Caco-2 (cell line): ENCODE measurements at regions not wholly inside any gene's neighbourhood (a gene's known extent, or its start where the extent isn't known, plus 50 kb on each side); places are given as distances from the start of the nearest gene placed in this dataset.

Experiments used
- BruUV-seq: library from RNA; stranded (reverse); fragments of 400-500 nt; replicated peaks from 2 replicates; lab custom pipeline; 2021; lab: Mats Ljungman, UMichigan
- CTCF ChIA-PET: fragments of 300-600 bp; sonication (Branson Sonifier 250); formaldehyde crosslinking; loops from one replicate; lab custom pipeline; 2022; ENCODE audit warnings: antibody characterized with exemption; lab: Charles Lee
- POLR2A ChIA-PET: fragments of 300-600 bp; sonication (Branson Sonifier 250); formaldehyde crosslinking; loops from one replicate; lab custom pipeline; 2022; ENCODE audit warnings: antibody characterized with exemption; lab: Charles Lee
- DNase-seq, 2 experiments: peaks; one replicate each; pipeline versions ENCODE4 v3.0.0 to v3.0.0-alpha.2; 2020 to 2022
- H3K27me3 ChIP-seq: replicated peaks from 2 replicates; pipeline ENCODE4 v1.6.0; 2011; ENCODE audit warnings: low read length; ENCODE audit not compliant: control insufficient read depth, insufficient read depth
- H3K36me3 ChIP-seq: 2 replicates; pipeline ENCODE4 v1.5.1; 2011; ENCODE audit warnings: low read length; ENCODE audit not compliant: control insufficient read depth, insufficient read depth
- H3K4me1 ChIP-seq: fragments of 250-450 bp; sonication (Bioruptor Pico); 2 replicates; pipeline ENCODE4 v1.5.1; 2020; ENCODE audit warnings: mild to moderate bottlenecking
- H3K4me3 ChIP-seq: 2 replicates; pipeline ENCODE4 v1.5.1; 2011; ENCODE audit warnings: low read depth, mild to moderate bottlenecking, control low read depth, low read length
- H3K9me3 ChIP-seq: fragments of 250-450 bp; sonication (Bioruptor Pico); 2 replicates; pipeline ENCODE4 v1.5.1; 2020; ENCODE audit warnings: mild to moderate bottlenecking, moderate library complexity
- H3K27ac Mint-ChIP-seq: one replicate; pipeline ENCODE4 v1.8.0; 2022; ENCODE audit warnings: mixed read lengths; ENCODE audit not compliant: unreplicated experiment
- H3K27me3 Mint-ChIP-seq: one replicate; pipeline ENCODE4 v1.8.0; 2022; ENCODE audit warnings: mixed read lengths; ENCODE audit not compliant: insufficient read depth, unreplicated experiment
- H3K36me3 Mint-ChIP-seq: one replicate; pipeline ENCODE4 v1.8.0; 2022; ENCODE audit warnings: mild to moderate bottlenecking, mixed read lengths; ENCODE audit not compliant: insufficient read depth, unreplicated experiment
- H3K4me1 Mint-ChIP-seq: one replicate; pipeline ENCODE4 v1.8.0; 2022; ENCODE audit warnings: low read depth, mixed read lengths; ENCODE audit not compliant: unreplicated experiment
- H3K4me3 Mint-ChIP-seq: one replicate; pipeline ENCODE4 v1.8.0; 2022; ENCODE audit warnings: mild to moderate bottlenecking, moderate library complexity, mixed read lengths; ENCODE audit not compliant: unreplicated experiment
- H3K9me3 Mint-ChIP-seq: one replicate; pipeline ENCODE4 v1.8.0; 2022; ENCODE audit warnings: mixed read lengths; ENCODE audit not compliant: unreplicated experiment
- intact Hi-C: fragments of 100-400 bp; cut with micrococcal nuclease; formaldehyde crosslinking; loops from one replicate; pipeline ENCODE4 v1.10.0; 2022; ENCODE audit not compliant: unreplicated experiment
- TF ChIP-seq, protein P1 (sequence below), 2 experiments: fragments of 200-600 bp in 1 of 2; IDR thresholded peaks; 1 replicate in 1 of 2; 2 replicates in 1 of 2; pipeline versions ENCODE4 v1.5.1 to v1.8.0; 2011 to 2022; ENCODE audit warnings: antibody characterized with exemption in 1 of 2, control low read depth in 1 of 2, inconsistent platforms in 1 of 2, low read depth in 1 of 2, low read length in 1 of 2, mild to moderate bottlenecking in 1 of 2, moderate library complexity in 1 of 2; ENCODE audit not compliant: insufficient read depth in 1 of 2, severe bottlenecking in 1 of 2, unreplicated experiment in 1 of 2

DNA sequence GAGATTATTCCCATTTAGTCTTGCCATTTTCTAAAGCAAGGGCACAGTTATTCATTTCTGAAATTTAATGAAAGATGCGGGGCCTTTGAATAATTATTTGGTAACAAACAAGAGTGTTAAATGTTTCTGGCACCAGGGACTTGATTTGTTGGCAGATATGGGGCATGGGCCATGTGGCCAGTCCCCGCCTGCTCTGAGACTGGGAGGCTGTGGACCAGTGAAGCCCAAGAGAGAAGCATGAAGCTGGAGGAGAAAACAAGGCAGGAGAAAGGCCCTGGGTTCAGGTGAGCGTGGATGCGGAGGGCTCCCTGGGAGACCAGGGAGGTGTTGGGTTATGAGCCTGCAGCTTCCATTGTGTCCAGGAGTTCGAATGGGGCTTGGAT lies 378.5 kb downstream of the TCERG1L start:
- no TSS peak for BruUV-seq
- ChIA-PET POLR2A (no interaction called here), CTCF (no interaction called here)
- no peaks in the 10 kb centered on the region for H3K27me3 ChIP-seq
- DNase-seq, result no peak
- no peak overlapping the region for H3K27ac Mint-ChIP-seq
- no peaks in the 10 kb centered on the region for H3K36me3 ChIP-seq
- TF ChIP-seq, protein P1, sequence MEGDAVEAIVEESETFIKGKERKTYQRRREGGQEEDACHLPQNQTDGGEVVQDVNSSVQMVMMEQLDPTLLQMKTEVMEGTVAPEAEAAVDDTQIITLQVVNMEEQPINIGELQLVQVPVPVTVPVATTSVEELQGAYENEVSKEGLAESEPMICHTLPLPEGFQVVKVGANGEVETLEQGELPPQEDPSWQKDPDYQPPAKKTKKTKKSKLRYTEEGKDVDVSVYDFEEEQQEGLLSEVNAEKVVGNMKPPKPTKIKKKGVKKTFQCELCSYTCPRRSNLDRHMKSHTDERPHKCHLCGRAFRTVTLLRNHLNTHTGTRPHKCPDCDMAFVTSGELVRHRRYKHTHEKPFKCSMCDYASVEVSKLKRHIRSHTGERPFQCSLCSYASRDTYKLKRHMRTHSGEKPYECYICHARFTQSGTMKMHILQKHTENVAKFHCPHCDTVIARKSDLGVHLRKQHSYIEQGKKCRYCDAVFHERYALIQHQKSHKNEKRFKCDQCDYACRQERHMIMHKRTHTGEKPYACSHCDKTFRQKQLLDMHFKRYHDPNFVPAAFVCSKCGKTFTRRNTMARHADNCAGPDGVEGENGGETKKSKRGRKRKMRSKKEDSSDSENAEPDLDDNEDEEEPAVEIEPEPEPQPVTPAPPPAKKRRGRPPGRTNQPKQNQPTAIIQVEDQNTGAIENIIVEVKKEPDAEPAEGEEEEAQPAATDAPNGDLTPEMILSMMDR (IDR thresholded peaks at IDR 0.05; ENCODE audit: insufficient read depth in 1 of 2, low read depth in 1 of 2, low read length in 1 of 2, severe bottlenecking in 1 of 2, unreplicated experiment in 1 of 2), result no peak
- intact Hi-C loops, result no loop called here
- peaks cover 19% of the 10 kb centered on the region for H3K9me3 Mint-ChIP-seq
- no peak overlapping the region for H3K4me3 Mint-ChIP-seq
- no peaks in the 10 kb centered on the region for H3K9me3 ChIP-seq
- H3K4me1 Mint-ChIP-seq, result no peaks in the 10 kb centered on the region
- H3K27me3 Mint-ChIP-seq, result no peaks in the 10 kb centered on the region
- H3K4me1 ChIP-seq, result 0 out of 2 replicates have a peak, but pooled peaks cover 4% of the 10 kb centered on the region
- peaks cover 6% of the 10 kb centered on the region for H3K36me3 Mint-ChIP-seq
- no peak overlapping the region for H3K4me3 ChIP-seq

DNA sequence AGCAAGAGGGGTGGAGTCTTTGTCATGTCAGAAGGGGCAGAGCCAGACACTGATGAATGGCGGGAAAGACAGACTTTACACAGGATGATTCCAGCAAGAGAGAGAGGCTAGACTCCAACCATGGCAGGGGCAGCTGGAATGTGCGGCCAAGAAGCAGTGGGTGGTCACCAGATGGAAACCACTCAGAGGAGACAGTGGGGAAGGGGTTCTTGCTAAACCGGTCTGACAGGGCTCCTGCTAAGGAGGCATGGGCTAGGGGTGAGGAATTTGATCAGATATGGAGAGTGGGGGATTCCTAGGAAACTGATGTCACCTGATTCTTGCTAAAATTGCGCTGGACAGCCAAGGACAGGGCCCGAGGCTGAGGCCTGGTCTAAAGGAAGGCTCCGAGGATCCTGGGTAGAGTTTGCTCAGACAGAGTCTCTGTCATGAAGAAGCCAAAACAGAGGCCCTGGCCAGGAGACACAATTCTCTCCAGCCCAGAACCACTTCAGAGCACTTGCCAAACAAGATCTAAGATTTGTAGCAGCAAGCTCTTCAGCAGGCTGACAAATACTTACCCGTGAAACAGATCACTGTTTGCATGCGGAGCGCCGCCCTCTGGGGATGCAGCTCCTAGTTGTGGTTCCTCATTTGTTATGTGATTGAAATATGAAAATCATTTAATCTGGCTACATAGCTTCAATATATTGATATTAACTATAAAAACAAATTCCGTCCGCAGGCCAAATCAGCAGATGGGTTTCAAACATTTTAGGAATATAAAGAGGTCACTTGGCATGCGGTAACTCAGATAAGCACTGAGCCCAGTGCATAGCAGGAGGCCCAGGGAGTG lies 377.0 kb downstream of the TCERG1L start:
- H3K4me3 Mint-ChIP-seq, result no peak overlapping the region
- CTCF ChIA-PET, result no interaction called here
- BruUV-seq, result no TSS peak
- Histone ChIP-seq H3K4me3 (no peak overlapping the region), H3K9me3 (no peaks in the 10 kb centered on the region), H3K27me3 (no peaks in the 10 kb centered on the region), H3K4me1 (0 out of 2 replicates have a peak, but pooled peaks cover 4% of the 10 kb centered on the region), H3K36me3 (no peaks in the 10 kb centered on the region)
- H3K27me3 Mint-ChIP-seq, result no peaks in the 10 kb centered on the region
- H3K36me3 Mint-ChIP-seq, result peaks cover 6% of the 10 kb centered on the region
- H3K4me1 Mint-ChIP-seq, result no peaks in the 10 kb centered on the region
- TF ChIP-seq, protein P1 (IDR thresholded peaks at IDR 0.05; ENCODE audit: insufficient read depth in 1 of 2, low read depth in 1 of 2, low read length in 1 of 2, severe bottlenecking in 1 of 2, unreplicated experiment in 1 of 2), result no peak
- peak overlapping the region; percentile 67 for H3K27ac Mint-ChIP-seq
- no peak for DNase-seq
- intact Hi-C loops, result no loop called here
- POLR2A ChIA-PET, result no interaction called here
- peaks cover 19% of the 10 kb centered on the region for H3K9me3 Mint-ChIP-seq

DNA sequence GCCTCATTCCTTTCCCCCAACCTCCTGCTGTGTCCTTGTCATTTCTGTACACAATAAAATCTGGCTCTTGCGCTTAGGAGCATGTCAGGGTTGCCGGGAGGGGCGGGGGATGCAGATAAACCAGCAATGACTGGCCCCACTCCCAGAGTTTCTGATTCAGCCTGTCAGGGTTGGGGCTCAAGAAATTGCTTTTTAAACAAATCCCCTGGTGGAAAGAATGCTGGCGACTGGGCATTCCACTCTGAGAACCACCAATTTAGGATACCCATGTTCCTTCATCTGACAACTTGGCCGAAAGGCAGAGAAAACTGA lies 376.4 kb downstream of the TCERG1L start:
- Histone ChIP-seq H3K27me3 (no peaks in the 10 kb centered on the region), H3K36me3 (no peaks in the 10 kb centered on the region), H3K4me3 (no peak overlapping the region), H3K9me3 (no peaks in the 10 kb centered on the region), H3K4me1 (0 out of 2 replicates have a peak, but pooled peaks cover 4% of the 10 kb centered on the region)
- no peak overlapping the region for H3K27ac Mint-ChIP-seq
- no peak for DNase-seq
- intact Hi-C loops, result no loop called here
- peaks cover 19% of the 10 kb centered on the region for H3K9me3 Mint-ChIP-seq
- peaks cover 6% of the 10 kb centered on the region for H3K36me3 Mint-ChIP-seq
- no TSS peak for BruUV-seq
- no peaks in the 10 kb centered on the region for H3K27me3 Mint-ChIP-seq
- H3K4me1 Mint-ChIP-seq, result no peaks in the 10 kb centered on the region
- ChIA-PET CTCF (no interaction called here), POLR2A (no interaction called here)
- no peak overlapping the region for H3K4me3 Mint-ChIP-seq
- TF ChIP-seq, protein P1 (IDR thresholded peaks at IDR 0.05; ENCODE audit: insufficient read depth in 1 of 2, low read depth in 1 of 2, low read length in 1 of 2, severe bottlenecking in 1 of 2, unreplicated experiment in 1 of 2), result no peak
